Suppressor macrophage treated with lipopolysaccharide for 4 hours (primary cell): ENCODE measurements at regions not wholly inside any gene's neighbourhood (a gene's known extent, or its start where the extent isn't known, plus 50 kb on each side); places are given as distances from the start of the nearest gene placed in this dataset.

Experiments
- DNase-seq: peaks from one replicate; pipeline ENCODE4 v3.0.0-alpha.2; 2020

DNA sequence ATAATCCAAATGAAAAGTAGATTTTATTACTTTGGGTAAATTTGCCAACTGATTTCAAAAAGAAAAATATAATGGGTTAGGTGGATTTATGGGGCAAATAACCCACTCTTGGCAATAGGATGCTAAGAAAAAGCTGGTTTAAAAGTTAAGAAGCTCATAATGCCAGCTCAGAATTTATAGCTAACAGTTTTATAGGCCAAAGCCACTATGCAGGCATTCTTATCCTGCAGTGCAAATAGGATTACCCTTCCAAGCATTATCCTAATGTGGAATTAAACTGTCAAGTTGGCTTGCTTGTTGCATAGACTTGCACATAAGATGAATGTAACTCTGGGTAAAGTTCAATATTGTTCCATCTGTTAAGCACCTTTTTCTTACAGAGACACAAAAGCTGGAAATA is 703.0 kb downstream of the PCDH18 start:
- DNase-seq, result no peak

- DNase-seq, result no peak
Observed at GRCh38 chr4:136823020-136823419, 709.3 kb downstream of the PCDH18 start.

DNA sequence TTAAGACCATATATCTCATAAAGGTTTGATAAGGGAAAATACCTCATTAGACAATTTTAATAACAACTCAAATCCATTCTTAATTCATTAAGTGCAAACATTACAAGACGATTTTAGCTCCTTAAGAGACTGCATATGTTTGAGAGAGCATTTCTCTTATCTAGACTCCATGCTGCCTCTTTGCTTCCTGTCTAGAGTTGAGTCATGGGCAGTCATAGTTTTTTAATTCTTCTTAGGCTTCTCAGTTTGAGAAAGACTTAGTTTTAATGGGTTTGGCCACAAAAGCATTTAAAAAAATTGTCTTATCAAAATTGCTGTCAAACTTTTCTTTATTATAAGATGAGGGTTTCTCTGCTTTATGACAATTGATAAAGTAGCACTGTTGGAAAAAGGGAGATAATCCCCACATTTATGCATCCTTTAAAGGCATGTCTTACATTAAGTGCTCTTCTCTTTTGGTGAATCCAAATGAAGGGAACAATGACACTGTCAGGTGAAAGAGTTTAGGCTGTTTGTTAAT is 713.4 kb downstream of the PCDH18 start:
- DNase-seq, result no peak

DNA sequence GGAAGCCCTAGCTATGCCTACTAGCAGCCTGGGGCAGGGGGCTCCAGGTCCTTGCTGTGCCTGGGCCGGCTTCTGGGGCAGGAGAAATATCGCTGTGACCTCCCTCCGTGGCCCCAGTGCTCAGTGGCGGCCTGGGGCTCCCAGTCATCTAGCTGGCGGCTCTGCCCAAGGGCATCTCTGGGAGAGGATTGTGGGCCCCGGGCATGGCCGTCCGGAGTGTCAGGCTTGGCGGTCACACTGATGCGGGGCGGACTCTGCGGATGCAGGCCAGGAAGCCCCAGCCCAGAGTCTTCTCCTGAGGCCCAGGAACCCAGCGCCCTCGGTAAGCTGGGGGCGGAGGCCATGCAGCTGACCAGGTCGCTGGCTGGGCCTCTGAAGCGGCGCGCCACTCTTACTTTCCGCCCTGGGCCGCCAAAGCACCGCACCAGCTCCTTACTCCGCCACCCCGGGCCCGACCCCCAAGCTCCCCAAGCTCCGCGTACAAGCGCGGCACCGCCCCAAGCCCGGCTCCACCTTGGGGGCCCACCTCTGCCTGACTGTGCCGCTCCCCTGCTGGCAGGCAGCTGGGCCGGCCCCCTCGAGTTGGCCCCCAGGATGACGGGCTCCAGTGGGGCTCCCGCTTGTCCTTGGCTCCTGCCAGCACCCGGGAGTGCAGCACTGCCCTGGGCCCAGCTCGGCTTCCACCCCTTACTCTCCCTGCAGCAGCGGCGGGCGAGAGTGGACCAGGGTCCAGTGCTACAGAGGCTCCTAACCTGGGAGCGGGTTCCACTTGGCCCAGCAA is 720.0 kb downstream of the PCDH18 start:
- DNase-seq, result no peak

DNA sequence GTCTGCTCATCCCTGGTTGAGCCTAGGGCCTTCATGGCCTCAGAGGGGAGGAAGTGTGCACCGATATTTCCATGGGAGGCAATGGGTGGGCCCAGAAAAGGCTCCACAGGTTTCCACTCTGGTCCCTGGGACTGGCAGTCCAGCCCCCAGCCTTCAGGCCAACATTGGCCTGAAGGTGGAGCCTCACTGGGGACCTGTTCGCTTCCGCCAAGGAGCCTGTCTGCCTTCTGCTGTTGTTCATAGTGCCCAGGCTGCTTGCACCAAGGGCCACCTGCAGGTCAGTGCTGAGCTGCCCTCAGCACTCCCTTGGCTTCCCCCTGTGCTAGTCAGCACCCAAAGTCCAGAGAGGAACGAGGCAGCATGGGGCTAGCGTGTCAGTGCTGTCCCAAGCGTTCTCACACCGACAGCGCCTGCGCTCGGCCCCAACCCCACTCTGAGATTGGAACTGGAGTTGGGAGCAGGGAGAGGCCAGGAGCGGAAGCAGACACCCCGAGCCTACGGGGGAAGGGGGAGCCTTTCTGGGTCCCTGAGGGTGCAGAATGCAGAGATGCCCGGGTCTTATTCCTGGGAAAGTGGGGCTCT is 720.7 kb downstream of the PCDH18 start:
- DNase-seq, result no peak

- no peak for DNase-seq
Observed at GRCh38 chr4:136810626-136811025, 721.7 kb downstream of the PCDH18 start.

DNA sequence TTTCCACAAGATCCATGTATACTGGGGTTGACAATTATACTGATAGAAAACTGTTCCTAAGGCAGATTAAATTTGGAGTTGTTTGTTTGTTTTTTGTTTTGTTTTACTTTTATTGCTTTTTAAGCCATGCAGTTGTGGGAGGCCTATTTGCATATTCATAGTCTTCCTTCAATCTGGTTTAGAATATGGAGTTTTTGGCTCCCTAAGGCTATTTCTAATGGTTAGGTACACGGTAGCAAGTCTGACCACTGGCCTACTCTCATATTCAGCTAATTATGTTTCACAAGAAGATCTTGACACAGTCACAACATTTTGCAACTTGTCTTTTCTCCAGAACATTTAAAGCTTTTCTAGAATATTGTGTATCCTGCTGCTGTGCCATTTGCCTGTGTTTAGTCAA is 725.5 kb downstream of the PCDH18 start:
- no peak for DNase-seq

DNA sequence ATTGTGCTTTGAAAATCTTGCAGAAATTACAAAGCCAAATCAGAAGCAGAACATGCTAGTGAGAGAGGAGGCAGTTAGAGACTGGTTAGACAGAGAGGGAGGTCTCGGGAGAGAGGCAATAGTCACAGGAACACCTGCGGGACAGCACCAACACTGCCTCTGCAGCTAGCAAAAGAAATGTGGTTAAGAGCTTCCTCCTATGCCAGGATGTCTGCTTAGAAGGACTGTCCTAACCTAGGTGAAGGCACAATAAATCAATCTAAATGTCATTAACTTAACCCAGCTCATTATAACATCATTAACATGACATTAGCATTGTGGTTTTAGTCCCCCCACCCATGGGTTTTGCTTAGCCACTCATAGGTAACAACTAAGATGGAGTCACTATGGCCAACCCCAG is 726.7 kb downstream of the PCDH18 start:
- DNase-seq, result no peak

DNA sequence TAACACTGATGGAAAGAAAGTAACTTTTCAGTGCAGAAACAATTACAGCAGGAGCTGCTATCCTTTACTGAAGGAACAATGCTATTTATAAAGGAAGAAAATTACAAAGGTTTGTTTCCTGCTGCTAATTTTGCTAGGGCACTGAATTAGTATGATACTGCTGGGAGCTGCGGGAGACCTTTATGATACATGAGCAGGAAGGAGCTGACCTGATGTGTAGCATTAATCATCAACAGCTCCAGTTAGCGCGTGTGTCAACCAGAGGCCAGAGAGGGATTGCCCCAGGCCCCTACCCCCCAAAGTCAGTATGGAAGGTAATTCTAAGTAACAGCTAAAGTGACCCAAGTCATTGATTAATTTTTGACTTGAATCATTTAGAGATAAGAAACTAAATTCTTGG is 728.9 kb downstream of the PCDH18 start:
- DNase-seq, result no peak

- no peak for DNase-seq
Observed at GRCh38 chr4:136800248-136800647, 732.0 kb downstream of the PCDH18 start.

DNA sequence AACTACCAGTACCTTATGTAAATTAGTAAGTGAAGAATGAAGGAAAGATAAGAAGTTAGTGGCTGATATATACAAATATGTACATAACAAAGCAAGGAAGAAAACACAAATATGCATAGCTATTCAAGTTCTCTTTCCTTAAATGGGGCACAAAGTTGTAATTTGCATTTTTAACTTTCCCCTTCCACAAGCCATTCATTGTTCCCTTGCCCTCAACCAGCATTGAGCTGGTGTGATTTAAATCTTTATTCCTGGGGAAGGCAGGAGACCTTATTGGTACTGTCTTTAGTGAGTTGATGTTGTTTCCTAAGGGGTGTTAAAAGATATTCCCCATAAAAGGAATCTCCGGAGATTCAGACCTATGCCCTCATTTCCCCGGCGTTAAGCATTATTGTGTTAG is 735.3 kb downstream of the PCDH18 start:
- no peak for DNase-seq

DNA sequence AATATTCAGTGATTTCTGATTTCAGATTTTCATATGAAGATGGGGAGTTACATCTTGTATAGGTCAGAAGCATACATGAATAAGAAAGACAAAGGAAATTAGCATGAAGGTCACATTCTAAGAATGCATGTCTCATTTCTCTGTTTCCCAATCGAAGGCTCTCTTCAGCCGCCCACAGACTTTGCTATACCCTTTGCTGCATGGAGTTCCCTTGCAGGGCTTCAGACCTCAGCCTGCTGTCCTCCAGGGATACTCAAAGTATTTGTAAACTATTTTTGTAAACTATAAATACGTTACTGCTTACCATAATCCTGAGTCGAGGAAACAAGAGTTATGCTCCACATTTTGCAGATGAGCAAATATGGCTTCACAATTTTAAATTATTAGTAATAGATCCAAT is 738.4 kb downstream of the PCDH18 start:
- no peak for DNase-seq

- DNase-seq, result no peak
Observed at GRCh38 chr4:136784326-136784725, 748.0 kb downstream of the PCDH18 start.

GRCh38 chr4:136769717-136770116 is 762.6 kb downstream of the PCDH18 start:
- no peak for DNase-seq

DNA sequence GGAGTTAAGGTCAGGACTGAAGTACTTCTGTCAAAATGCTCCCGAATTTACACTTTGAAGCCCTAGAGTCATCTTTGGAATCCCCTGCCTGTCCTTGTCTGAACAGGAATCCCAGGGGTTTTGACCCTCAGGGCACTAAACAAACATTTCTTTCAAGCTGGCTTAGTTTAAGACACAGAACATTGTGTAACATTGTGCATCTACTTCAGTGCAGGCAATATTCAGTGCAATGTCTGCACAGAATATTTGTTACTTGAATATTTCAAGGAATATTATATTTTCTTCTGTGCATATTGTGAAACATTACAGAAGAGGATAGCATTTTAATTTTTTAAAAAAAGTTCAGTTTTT is 763.4 kb downstream of the PCDH18 start:
- DNase-seq, result no peak

DNA sequence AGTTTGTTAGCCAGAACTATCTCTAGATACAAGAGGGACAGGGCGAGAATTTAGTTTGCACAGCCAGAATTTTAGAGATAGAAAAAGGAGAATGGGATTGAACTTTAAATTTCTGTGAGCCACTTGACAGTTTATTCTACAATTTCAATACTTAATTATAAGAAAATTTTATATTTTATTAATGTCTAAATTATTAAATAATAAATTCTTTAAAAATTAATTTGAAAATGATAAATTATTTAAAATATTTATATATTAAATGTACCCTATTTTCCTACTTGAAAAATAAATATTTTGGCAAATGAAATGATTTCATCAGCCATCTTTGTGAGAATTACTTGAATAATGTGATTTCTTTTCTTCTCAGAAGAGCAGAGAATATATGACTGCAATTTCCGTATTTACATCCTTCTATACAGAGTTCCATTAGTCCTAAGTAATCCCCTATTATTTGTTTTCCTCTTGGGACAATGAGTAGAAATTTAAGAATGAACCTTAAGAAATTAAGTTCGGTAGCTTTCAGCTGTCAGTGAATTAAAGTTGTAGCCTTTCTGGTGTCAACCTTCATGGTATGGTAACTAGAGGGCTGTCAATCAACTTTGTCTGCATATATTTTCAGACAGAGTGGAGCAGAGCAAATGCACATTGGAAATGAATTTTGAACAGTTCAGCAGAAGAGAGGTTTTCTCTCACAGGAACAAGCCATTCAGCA is 763.9 kb downstream of the PCDH18 start:
- DNase-seq, result no peak

DNA sequence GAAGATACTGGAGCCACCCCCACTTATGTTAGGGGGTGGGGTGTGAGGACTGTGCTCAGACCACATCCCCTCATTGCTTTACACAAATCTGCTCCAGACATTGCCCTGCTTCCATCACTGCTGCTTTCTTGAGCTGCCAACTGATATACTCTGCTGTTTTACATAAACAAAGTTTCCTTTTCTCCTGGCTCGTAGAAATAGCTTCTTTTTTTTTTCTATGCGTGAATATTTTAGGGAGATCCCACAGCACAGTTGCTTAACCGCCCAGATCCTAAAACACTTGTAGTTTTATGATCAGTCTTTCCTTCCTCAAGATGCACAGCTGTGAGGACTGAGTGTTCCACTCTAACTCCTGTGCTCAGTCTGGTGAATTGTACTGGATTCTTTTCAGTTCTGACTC is 768.4 kb downstream of the PCDH18 start:
- no peak for DNase-seq

GRCh38 chr4:136755531-136755916 is 776.8 kb downstream of the PCDH18 start:
- no peak for DNase-seq

GRCh38 chr4:136754810-136755530 is 777.3 kb downstream of the PCDH18 start:
- no peak for DNase-seq

- DNase-seq, result no peak
Observed at GRCh38 chr4:136751556-136751955, 780.7 kb downstream of the PCDH18 start.

DNA sequence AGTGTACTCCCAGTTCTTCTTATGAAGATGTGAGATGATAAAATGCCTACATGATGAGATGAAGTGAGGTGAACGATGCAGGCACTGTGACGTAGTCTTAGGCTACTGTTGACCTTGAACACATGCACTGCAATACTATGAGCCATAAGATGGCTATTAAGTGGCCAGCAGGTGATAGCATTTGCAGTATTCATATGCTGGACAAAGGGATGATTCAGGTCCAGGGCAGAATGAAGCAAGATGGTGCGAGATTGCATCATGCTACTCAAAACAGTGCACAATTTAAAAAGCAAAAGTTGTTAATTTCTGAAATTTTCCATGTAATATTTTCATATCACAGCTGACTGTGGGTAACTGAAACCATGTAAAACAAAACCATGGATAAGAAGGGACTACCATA is 781.4 kb downstream of the PCDH18 start:
- DNase-seq, result no peak

DNA sequence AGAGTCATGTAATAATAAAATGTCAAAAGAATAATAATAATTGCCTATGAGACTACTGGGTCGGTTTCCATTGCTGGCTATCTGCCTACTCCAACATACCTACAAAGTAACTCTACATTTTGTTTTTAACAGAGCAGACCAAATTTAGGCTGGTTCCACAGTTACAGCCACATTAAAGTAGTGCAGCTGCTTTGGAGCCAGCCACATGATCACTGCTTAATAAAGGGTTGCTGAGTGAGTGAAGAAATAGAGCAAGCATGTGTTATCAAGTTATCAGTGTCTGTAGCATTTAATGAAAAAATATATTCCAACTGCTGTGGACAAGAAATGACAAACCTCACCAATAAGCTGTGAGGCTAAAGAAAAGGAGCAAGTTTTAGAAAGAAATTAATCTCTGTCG is 782.3 kb downstream of the PCDH18 start:
- no peak for DNase-seq

DNA sequence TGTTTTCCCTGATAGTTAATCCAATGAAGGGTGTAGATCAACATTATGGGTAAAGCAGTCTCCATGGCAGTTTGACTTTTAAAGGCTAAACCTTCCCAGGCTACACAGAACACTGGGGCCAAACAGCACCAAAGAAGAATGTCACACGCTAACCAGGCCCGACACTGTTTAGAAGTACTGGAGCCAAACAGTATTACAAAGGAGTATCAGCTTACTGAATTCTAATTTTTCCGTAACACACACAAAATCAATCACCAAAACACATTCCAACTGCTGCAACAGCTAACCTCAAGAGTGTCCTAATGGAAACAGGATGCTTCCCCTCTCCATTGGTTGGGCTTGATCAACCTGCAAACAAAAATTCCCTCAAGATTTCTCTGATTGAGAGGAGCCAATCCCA is 783.5 kb downstream of the PCDH18 start:
- no peak for DNase-seq

- DNase-seq, result no peak
Observed at GRCh38 chr4:136748165-136748564, 784.1 kb downstream of the PCDH18 start.
